MCF 10A (cell line): ENCODE measurements at regions not wholly inside any gene's neighbourhood (a gene's known extent, or its start where the extent isn't known, plus 50 kb on each side); places are given as distances from the start of the nearest gene placed in this dataset.
A peak's percentile ranks its signal among the peaks of the same experiment; 100 is the strongest.

ENCODE experiments used
- BruUV-seq: library from RNA; stranded (reverse); fragments of 400-500 nt; replicated peaks from 2 replicates; lab custom pipeline; 2021; lab: Mats Ljungman, UMichigan
- CTCF ChIA-PET: fragments of 300-600 bp; sonication (Branson Sonifier 250); formaldehyde crosslinking; extraction: SDS; loops from one replicate; lab custom pipeline; 2021; ENCODE audit warnings: antibody characterized with exemption, inconsistent platforms; lab: Yijun Ruan, JAX
- POLR2A ChIA-PET: fragments of 300-600, 350-650 bp; sonication (Branson Sonifier 250); formaldehyde crosslinking; extraction: SDS; loops from one replicate; lab custom pipeline; 2020; ENCODE audit warnings: antibody characterized with exemption, inconsistent platforms; lab: Yijun Ruan, JAX
- DNase-seq: peaks from one replicate; pipeline ENCODE4 v3.0.0-alpha.2; 2018; ENCODE audit not compliant: unreplicated experiment
- H3K27ac Mint-ChIP-seq: one replicate; pipeline ENCODE4 v1.8.0; 2022; ENCODE audit warnings: mild to moderate bottlenecking, low read depth, mixed read lengths; ENCODE audit not compliant: unreplicated experiment
- H3K27me3 Mint-ChIP-seq: one replicate; pipeline ENCODE4 v1.8.0; 2022; ENCODE audit warnings: mixed read lengths; ENCODE audit not compliant: insufficient read depth, unreplicated experiment
- H3K36me3 Mint-ChIP-seq: one replicate; pipeline ENCODE4 v1.8.0; 2022; ENCODE audit warnings: mild to moderate bottlenecking, moderate library complexity, mixed read lengths; ENCODE audit not compliant: insufficient read depth, unreplicated experiment
- H3K4me1 Mint-ChIP-seq: one replicate; pipeline ENCODE4 v1.8.0; 2022; ENCODE audit warnings: mixed read lengths; ENCODE audit not compliant: insufficient read depth, unreplicated experiment
- H3K4me3 Mint-ChIP-seq: one replicate; pipeline ENCODE4 v1.8.0; 2022; ENCODE audit warnings: mild to moderate bottlenecking, moderate library complexity, mixed read lengths; ENCODE audit not compliant: unreplicated experiment
- H3K9me3 Mint-ChIP-seq: one replicate; pipeline ENCODE4 v1.8.0; 2022; ENCODE audit warnings: mixed read lengths; ENCODE audit not compliant: unreplicated experiment
- CTCF ChIP-seq: fragments of 200-600 bp; IDR thresholded peaks from one replicate; pipeline ENCODE4 v1.8.0; 2022; ENCODE audit warnings: antibody characterized with exemption, mild to moderate bottlenecking; ENCODE audit not compliant: unreplicated experiment
- intact Hi-C: fragments of 100-400 bp; cut with micrococcal nuclease; formaldehyde crosslinking; loops from 2 replicates; pipeline ENCODE4 v1.14.1; 2022

GRCh38 chrX:20522420-20522819, 255.7 kb upstream of the RPS6KA3 start:
- CTCF ChIA-PET = interaction anchor here (0.5 to 4.0 kb wide), 8 partner anchors 8 to 1463 kb away, joined by 3 to 40 read pairs (median 3); no protein-coding TSS in a partner anchor
- intact Hi-C loops = loop anchor here (5.0 kb wide), 1 partner anchor 270 kb away; no protein-coding TSS in a partner anchor
- no peak overlapping the region for H3K27ac Mint-ChIP-seq
- no peak for TF ChIP-seq CTCF
- DNase-seq = no peak
- no peaks in the 10 kb centered on the region for H3K9me3 Mint-ChIP-seq
- H3K27me3 Mint-ChIP-seq = peaks cover 49% of the 10 kb centered on the region
- H3K4me1 Mint-ChIP-seq = no peaks in the 10 kb centered on the region
- H3K4me3 Mint-ChIP-seq = no peak overlapping the region
- no TSS peak for BruUV-seq
- POLR2A ChIA-PET = no interaction called here
- no peaks in the 10 kb centered on the region for H3K36me3 Mint-ChIP-seq

- Mint-ChIP-seq H3K27me3 (peaks cover 49% of the 10 kb centered on the region), H3K4me3 (no peak overlapping the region), H3K4me1 (no peaks in the 10 kb centered on the region), H3K9me3 (no peaks in the 10 kb centered on the region), H3K27ac (no peak overlapping the region), H3K36me3 (no peaks in the 10 kb centered on the region)
- intact Hi-C loops = loop anchor here (5.0 kb wide), 1 partner anchor 269 kb away; no protein-coding TSS in a partner anchor
- peak; percentile 79 for DNase-seq
- CTCF ChIA-PET = interaction anchor here (0.7 to 4.0 kb wide), 3 partner anchors 9 to 1354 kb away, joined by 3 to 40 read pairs (median 4); no protein-coding TSS in a partner anchor
- POLR2A ChIA-PET = no interaction called here
- no peak for TF ChIP-seq CTCF
- no TSS peak for BruUV-seq
Measured at GRCh38 chrX:20521222-20521621, 254.5 kb upstream of the RPS6KA3 start.

GRCh38 chrX:20519826-20520225, 253.1 kb upstream of the RPS6KA3 start:
- Mint-ChIP-seq H3K9me3 (no peaks in the 10 kb centered on the region), H3K36me3 (no peaks in the 10 kb centered on the region), H3K4me1 (no peaks in the 10 kb centered on the region), H3K27me3 (peaks cover 48% of the 10 kb centered on the region), H3K4me3 (no peak overlapping the region), H3K27ac (no peak overlapping the region)
- BruUV-seq = no TSS peak
- TF ChIP-seq CTCF = no peak
- no peak for DNase-seq
- intact Hi-C loops = loop anchor here (5.0 kb wide), 1 partner anchor 268 kb away; no protein-coding TSS in a partner anchor
- POLR2A ChIA-PET = interaction anchor here (0.5 to 0.7 kb wide), 2 partner anchors 746 to 1442 kb away, joined by 3 to 4 read pairs; no protein-coding TSS in a partner anchor
- CTCF ChIA-PET = interaction anchor here (0.6 to 4.0 kb wide), 3 partner anchors 10 to 960 kb away, joined by 4 to 40 read pairs (median 4); no protein-coding TSS in a partner anchor

- BruUV-seq = no TSS peak
- intact Hi-C loops = no loop called here
- CTCF ChIA-PET = interaction anchor here (0.7 to 4.0 kb wide), 2 partner anchors 11 to 1286 kb away, joined by 4 to 40 read pairs; no protein-coding TSS in a partner anchor
- peaks cover 41% of the 10 kb centered on the region for H3K27me3 Mint-ChIP-seq
- POLR2A ChIA-PET = no interaction called here
- no peaks in the 10 kb centered on the region for H3K9me3 Mint-ChIP-seq
- no peak overlapping the region for H3K4me3 Mint-ChIP-seq
- no peaks in the 10 kb centered on the region for H3K4me1 Mint-ChIP-seq
- no peak overlapping the region for H3K27ac Mint-ChIP-seq
- H3K36me3 Mint-ChIP-seq = no peaks in the 10 kb centered on the region
- DNase-seq = no peak
- TF ChIP-seq CTCF = no peak
Measured at GRCh38 chrX:20519146-20519545, 252.4 kb upstream of the RPS6KA3 start.
